ENCODE measurements at regions not wholly inside any gene's neighbourhood (a gene's known extent, or its start where the extent isn't known, plus 50 kb on each side); places are given as distances from the start of the nearest gene placed in this dataset.

- TF ChIP-seq CTCF (conservative IDR thresholded peaks at IDR 0.05 in 1 of 2, IDR thresholded peaks at IDR 0.05 in 1 of 2; ENCODE audit: extremely low read depth in 1 of 2, insufficient read depth in 1 of 2, low read depth in 1 of 2, low read length in 2 of 2) (no peak), EZH2 (IDR thresholded peaks at IDR 0.05; ENCODE audit: borderline replicate concordance, low read length) (no peak)
Observed at GRCh38 chr7:13144673-13145072, 457.2 kb downstream of the ARL4A start.
